PC-3 (cell line): ENCODE measurements at regions not wholly inside any gene's neighbourhood (a gene's known extent, or its start where the extent isn't known, plus 50 kb on each side); places are given as distances from the start of the nearest gene placed in this dataset.

Experiments
- EZH2 ChIP-seq: fragments of 300-600 bp; sonication (generic); IDR thresholded peaks from one replicate; pipeline ENCODE4 v1.6.1; 2017; ENCODE audit warnings: antibody characterized with exemption, mild to moderate bottlenecking, low read length; ENCODE audit not compliant: unreplicated experiment
- EZH2phosphoT487 ChIP-seq: fragments of 300-600 bp; sonication (generic); IDR thresholded peaks from 2 replicates; pipeline ENCODE4 v1.6.1; 2018; ENCODE audit warnings: mild to moderate bottlenecking, antibody characterized with exemption, low read length, borderline replicate concordance
- TF ChIP-seq, protein P1 (sequence below): fragments of 300-600 bp; sonication (generic); conservative IDR thresholded peaks from 2 replicates; pipeline ENCODE4 v1.5.1; 2017; ENCODE audit warnings: antibody characterized with exemption, low read depth, mild to moderate bottlenecking, low read length

DNA sequence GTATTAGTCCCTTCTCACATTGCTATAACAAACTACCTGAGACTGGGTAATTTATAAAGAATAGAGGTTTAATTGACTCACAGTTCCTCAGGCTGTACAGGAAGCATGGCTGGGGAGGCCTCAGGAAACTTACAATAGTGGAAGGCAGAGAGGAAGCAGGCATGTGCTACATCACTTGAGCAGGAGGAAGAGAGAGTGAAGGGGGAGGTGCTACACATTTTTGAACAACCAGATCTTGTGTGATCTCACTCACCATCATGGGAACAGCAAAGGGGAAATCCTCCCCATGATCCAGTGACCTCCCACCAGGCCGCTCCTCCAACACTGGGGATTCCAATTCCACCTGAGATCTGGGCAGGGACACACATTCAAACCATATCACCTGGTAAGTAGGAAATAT lies 630.6 kb downstream of the QKI start:
- TF ChIP-seq, protein P1, sequence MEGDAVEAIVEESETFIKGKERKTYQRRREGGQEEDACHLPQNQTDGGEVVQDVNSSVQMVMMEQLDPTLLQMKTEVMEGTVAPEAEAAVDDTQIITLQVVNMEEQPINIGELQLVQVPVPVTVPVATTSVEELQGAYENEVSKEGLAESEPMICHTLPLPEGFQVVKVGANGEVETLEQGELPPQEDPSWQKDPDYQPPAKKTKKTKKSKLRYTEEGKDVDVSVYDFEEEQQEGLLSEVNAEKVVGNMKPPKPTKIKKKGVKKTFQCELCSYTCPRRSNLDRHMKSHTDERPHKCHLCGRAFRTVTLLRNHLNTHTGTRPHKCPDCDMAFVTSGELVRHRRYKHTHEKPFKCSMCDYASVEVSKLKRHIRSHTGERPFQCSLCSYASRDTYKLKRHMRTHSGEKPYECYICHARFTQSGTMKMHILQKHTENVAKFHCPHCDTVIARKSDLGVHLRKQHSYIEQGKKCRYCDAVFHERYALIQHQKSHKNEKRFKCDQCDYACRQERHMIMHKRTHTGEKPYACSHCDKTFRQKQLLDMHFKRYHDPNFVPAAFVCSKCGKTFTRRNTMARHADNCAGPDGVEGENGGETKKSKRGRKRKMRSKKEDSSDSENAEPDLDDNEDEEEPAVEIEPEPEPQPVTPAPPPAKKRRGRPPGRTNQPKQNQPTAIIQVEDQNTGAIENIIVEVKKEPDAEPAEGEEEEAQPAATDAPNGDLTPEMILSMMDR = no peak
- TF ChIP-seq EZH2 (no peak), EZH2phosphoT487 (no peak)
